ENCODE measurements at regions not wholly inside any gene's neighbourhood (a gene's known extent, or its start where the extent isn't known, plus 50 kb on each side); places are given as distances from the start of the nearest gene placed in this dataset.
A peak's percentile ranks its signal among the peaks of the same experiment; 100 is the strongest.
"Not testable (repeated sequence)": the region's sequence is repeated elsewhere in the genome, so short reads cannot be mapped to it uniquely, and the experiment has no call there.

GRCh38 chr7:142482891-142483658 lies 225.2 kb upstream of the PRSS58 start:
- TF ChIP-seq CTCF (IDR thresholded peaks at IDR 0.05; ENCODE audit: insufficient read depth, low read length, missing control alignments) = peak; percentile 87
- ChIA-PET POLR2A (interaction anchor here (1.9 kb wide), 1 partner anchor 22 kb away, joined by 7 read pairs; no protein-coding TSS in a partner anchor), CTCF (interaction anchor here (0.8 to 65.6 kb wide), 31 partner anchors 14 to 507 kb away, joined by 3 to 2267 read pairs (median 4); no protein-coding TSS in a partner anchor)
- no peak for DNase-seq (ENCODE audit: low read depth, low spot score)
- H3K4me3 ChIP-seq (ENCODE audit: low read depth, low read length) = no peak overlapping the region

- H3K4me3 ChIP-seq (ENCODE audit: low read depth, low read length) = no peak overlapping the region
- peak; percentile 44 for TF ChIP-seq CTCF (IDR thresholded peaks at IDR 0.05; ENCODE audit: insufficient read depth, low read length, missing control alignments)
- ChIA-PET POLR2A (interaction anchor here (1.9 kb wide), 1 partner anchor 21 kb away, joined by 7 read pairs; no protein-coding TSS in a partner anchor), CTCF (interaction anchor here (0.8 to 65.6 kb wide), 20 partner anchors 12 to 506 kb away, joined by 3 to 2267 read pairs (median 8); no protein-coding TSS in a partner anchor)
- DNase-seq (ENCODE audit: low read depth, low spot score) = no peak
Measured at GRCh38 chr7:142481548-142481947, 223.7 kb upstream of the PRSS58 start.

DNA sequence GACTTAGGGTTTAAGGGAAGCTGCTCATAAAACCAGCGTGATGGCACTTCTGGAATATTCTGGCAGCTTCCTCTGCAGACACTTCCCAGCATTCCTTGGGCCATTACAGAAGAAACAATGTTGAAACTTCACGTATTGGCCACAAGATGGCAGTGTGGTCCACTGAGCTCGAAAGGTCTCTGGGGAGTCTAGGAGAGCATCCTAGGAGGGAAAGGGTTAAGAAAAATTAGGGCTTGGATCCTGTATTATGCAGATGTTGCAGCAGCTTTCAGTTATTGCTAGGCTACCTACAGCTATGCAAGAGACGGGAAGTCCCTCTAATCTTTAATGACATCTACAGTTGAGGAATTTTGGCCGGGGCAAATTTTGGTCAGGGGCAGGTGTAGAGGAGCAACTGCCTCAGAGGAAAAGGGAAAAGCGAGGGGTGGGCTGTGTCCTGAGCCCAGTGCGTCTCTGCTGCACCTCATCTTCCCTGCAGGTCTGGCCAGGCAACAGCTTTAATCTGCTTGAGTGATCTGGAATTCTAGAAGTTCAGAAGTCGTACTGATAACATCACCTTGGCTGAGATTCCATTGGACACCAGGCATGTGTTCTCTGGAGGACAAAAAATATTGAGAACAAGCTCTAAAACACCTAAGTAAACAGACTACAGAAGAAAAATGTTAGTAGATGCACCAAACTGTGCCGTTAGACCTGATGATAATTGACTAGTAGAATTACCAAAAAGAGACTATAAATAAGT lies 220.8 kb upstream of the PRSS58 start:
- no peak for DNase-seq (ENCODE audit: low read depth, low spot score)
- ChIA-PET CTCF (interaction anchor here (0.9 to 65.6 kb wide), 28 partner anchors 10 to 334 kb away, joined by 3 to 2267 read pairs (median 5); no protein-coding TSS in a partner anchor), POLR2A (no interaction called here)
- peak; percentile 66 for TF ChIP-seq CTCF (IDR thresholded peaks at IDR 0.05; ENCODE audit: insufficient read depth, low read length, missing control alignments)
- H3K4me3 ChIP-seq (ENCODE audit: low read depth, low read length) = no peak overlapping the region

DNA sequence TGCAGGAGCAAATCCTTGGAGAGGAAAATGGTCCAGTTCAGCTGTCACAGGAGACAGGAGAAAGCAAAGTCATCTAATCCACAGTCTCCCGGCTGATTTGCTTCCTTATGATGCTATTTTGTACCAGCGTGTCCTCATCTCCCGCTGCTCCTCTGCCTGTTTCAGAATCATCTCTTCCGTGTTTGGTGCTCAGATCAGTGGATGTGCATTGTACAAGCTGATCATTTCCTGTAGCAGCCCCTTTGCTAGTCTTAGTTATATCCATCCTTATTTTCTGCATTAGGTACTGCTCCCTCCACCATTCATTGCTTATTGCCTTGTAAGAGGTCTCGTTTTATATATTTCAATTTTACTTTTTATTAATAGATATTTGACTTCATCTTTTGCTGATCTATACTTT lies 219.9 kb upstream of the PRSS58 start:
- H3K4me3 ChIP-seq (ENCODE audit: low read depth, low read length); DNase-seq (ENCODE audit: low read depth, low spot score); POLR2A ChIA-PET: not testable (repeated sequence)
- CTCF ChIA-PET = interaction anchor here (0.9 to 65.6 kb wide), 23 partner anchors 9 to 305 kb away, joined by 3 to 2267 read pairs (median 6); no protein-coding TSS in a partner anchor

DNA sequence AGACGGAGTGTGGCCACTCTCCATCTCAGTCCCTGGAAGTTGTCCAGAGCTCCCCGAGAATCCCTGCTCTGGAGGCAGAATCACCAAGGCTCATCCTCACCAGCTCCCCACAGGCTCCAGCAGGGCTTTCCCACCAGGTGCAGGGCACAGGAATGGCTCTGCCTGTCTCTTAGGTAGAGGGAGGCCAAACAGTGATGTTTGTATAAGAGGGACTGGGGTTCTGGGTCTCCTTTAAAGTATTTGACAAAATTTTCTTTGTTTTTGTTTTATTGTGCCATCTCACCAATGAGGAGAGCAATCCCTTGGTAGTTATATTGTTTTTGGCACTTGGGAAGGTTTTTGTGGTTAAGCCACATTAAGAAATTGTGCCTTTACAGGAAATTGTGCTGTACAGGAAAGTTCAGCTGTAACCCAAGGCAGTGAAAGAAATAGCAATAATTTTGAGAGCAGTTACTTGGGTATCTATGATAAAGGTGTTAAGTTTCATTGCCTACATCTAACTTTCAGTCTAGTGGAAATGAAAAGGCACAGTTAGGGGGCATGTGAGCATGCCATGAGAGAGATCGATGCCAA lies 219.3 kb upstream of the PRSS58 start:
- ChIA-PET POLR2A (interaction anchor here (1.3 kb wide), 1 partner anchor 15 kb away, joined by 4 read pairs; no protein-coding TSS in a partner anchor), CTCF (interaction anchor here (0.9 to 65.6 kb wide), 13 partner anchors 8 to 119 kb away, joined by 3 to 2267 read pairs (median 14); no protein-coding TSS in a partner anchor)
- no peak for DNase-seq (ENCODE audit: low read depth, low spot score)
- TF ChIP-seq CTCF (IDR thresholded peaks at IDR 0.05; ENCODE audit: insufficient read depth, low read length, missing control alignments) = no peak
- no peak overlapping the region for H3K4me3 ChIP-seq (ENCODE audit: low read depth, low read length)

DNA sequence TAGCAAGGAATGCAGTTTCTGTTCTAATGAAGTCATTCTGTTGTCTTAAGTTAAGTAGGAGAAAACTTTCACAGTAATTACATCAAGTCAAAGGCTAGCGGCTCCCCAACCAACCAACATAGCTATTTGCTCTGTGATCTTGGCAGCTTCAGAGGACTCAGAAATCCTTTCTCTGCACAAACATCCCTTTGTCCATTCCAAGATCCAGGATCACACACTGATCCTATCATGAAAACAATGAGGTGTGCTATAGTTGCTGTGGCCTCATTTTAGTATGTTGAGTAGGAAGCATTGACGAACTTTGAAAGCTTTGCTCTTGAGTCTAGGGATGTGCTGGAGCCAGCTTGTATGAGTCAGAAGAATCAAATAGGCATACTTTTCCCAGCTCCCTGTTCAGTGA lies 218.2 kb upstream of the PRSS58 start:
- ChIA-PET CTCF (interaction anchor here (0.9 to 65.6 kb wide), 8 partner anchors 7 to 118 kb away, joined by 3 to 2267 read pairs (median 25); no protein-coding TSS in a partner anchor), POLR2A (interaction anchor here (1.3 kb wide), 1 partner anchor 14 kb away, joined by 4 read pairs; no protein-coding TSS in a partner anchor)
- H3K4me3 ChIP-seq (ENCODE audit: low read depth, low read length) = no peak overlapping the region
- no peak for TF ChIP-seq CTCF (IDR thresholded peaks at IDR 0.05; ENCODE audit: insufficient read depth, low read length, missing control alignments)
- DNase-seq (ENCODE audit: low read depth, low spot score) = no peak

Data from AG04449 (cell line).